A673 (cell line): ENCODE measurements at regions not wholly inside any gene's neighbourhood (a gene's known extent, or its start where the extent isn't known, plus 50 kb on each side); places are given as distances from the start of the nearest gene placed in this dataset.

ENCODE experiments used
- BruUV-seq: library from RNA; stranded (reverse); fragments of 400-500 nt; replicated peaks from 2 replicates; lab custom pipeline; 2021; lab: Mats Ljungman, UMichigan
- CTCF ChIA-PET: fragments of 300-600 bp; sonication (Branson Sonifier 250); formaldehyde crosslinking; loops from one replicate; lab custom pipeline; 2022; ENCODE audit warnings: antibody characterized with exemption; lab: Charles Lee
- POLR2A ChIA-PET: fragments of 300-600 bp; sonication (Branson Sonifier 250); formaldehyde crosslinking; loops from one replicate; lab custom pipeline; 2022; ENCODE audit warnings: antibody characterized with exemption; ENCODE audit not compliant: low non-redundant PET; lab: Charles Lee
- DNase-seq: peaks from one replicate; pipeline ENCODE4 v3.0.0-alpha.2; 2015; ENCODE audit warnings: low spot score
- H3K27ac ChIP-seq: fragments of 200-600 bp; sonication (generic); 2 replicates; pipeline ENCODE4 v1.5.1; 2016; ENCODE audit warnings: mixed run types, low read depth, mild to moderate bottlenecking, mixed read lengths, antibody characterized with exemption, low read length; ENCODE audit not compliant: poor library complexity, severe bottlenecking
- H3K27me3 ChIP-seq: fragments of 200-600 bp; sonication (generic); replicated peaks from 2 replicates; pipeline ENCODE4 v1.6.1; 2017; ENCODE audit warnings: mixed run types, low read depth, mild to moderate bottlenecking, mixed read lengths, antibody characterized with exemption, low read length; ENCODE audit not compliant: insufficient read depth, poor library complexity
- H3K36me3 ChIP-seq: fragments of 200-600 bp; sonication (generic); 2 replicates; pipeline ENCODE4 v1.6.1; 2016; ENCODE audit warnings: mixed run types, mild to moderate bottlenecking, mixed read lengths, antibody characterized with exemption, low read length; ENCODE audit not compliant: insufficient read depth, poor library complexity, severe bottlenecking
- H3K4me1 ChIP-seq: fragments of 200-600 bp; sonication (generic); 2 replicates; pipeline ENCODE4 v1.6.1; 2017; ENCODE audit warnings: mixed run types, mild to moderate bottlenecking, mixed read lengths, antibody characterized with exemption, low read length; ENCODE audit not compliant: insufficient read depth, poor library complexity, severe bottlenecking
- H3K4me3 ChIP-seq: fragments of 200-600 bp; sonication (generic); 2 replicates; pipeline ENCODE4 v1.5.1; 2016; ENCODE audit warnings: low read depth, mixed run types, mild to moderate bottlenecking, mixed read lengths, low read length; ENCODE audit not compliant: poor library complexity, severe bottlenecking
- H3K9me3 ChIP-seq: fragments of 200-600 bp; sonication (generic); 2 replicates; pipeline ENCODE4 v1.6.1; 2016; ENCODE audit warnings: mixed run types, low read depth, mild to moderate bottlenecking, mixed read lengths, antibody characterized with exemption, low read length; ENCODE audit not compliant: poor library complexity, severe bottlenecking
- CTCF ChIP-seq: fragments of 300-800, 200-600 bp; sonication (generic); conservative IDR thresholded peaks from 2 replicates; pipeline ENCODE4 v1.5.1; 2017; ENCODE audit warnings: low read depth, mild to moderate bottlenecking, antibody characterized with exemption, low read length, moderate library complexity, mixed read lengths
- EZH2 ChIP-seq: fragments of 200-600 bp; sonication (generic); IDR thresholded peaks from 2 replicates; pipeline ENCODE4 v1.6.1; 2017; ENCODE audit warnings: borderline replicate concordance, low read depth, mild to moderate bottlenecking, mixed read lengths, antibody characterized with exemption, low read length; ENCODE audit not compliant: poor library complexity, severe bottlenecking
- intact Hi-C: fragments of 100-400 bp; cut with micrococcal nuclease; formaldehyde crosslinking; loops from one replicate; pipeline ENCODE4 v1.10.0; 2022; ENCODE audit not compliant: unreplicated experiment

GRCh38 chr14:38860530-38860929 is 242.5 kb downstream of the SEC23A start:
- ChIA-PET POLR2A (no interaction called here), CTCF (no interaction called here)
- intact Hi-C loops = loop anchor here (10.0 kb wide), 2 partner anchors 154 to 876 kb away; no protein-coding TSS in a partner anchor

GRCh38 chr14:38856798-38857197 is 246.2 kb downstream of the SEC23A start:
- ChIA-PET POLR2A (no interaction called here), CTCF (no interaction called here)
- H3K27me3 ChIP-seq = no peaks in the 10 kb centered on the region
- no peak overlapping the region for H3K4me3 ChIP-seq
- DNase-seq = no peak
- TF ChIP-seq EZH2 = no peak
- TF ChIP-seq CTCF = no peak
- intact Hi-C loops = no loop called here
- H3K27ac ChIP-seq = no peak overlapping the region
- H3K4me1 ChIP-seq = no peaks in the 10 kb centered on the region
- H3K36me3 ChIP-seq = no peaks in the 10 kb centered on the region
- no peaks in the 10 kb centered on the region for H3K9me3 ChIP-seq
- no TSS peak for BruUV-seq

More at GRCh38 chr14:38860530-38860929, 242.5 kb downstream of the SEC23A start:
- no TSS peak for BruUV-seq
- Histone ChIP-seq H3K36me3 (no peaks in the 10 kb centered on the region), H3K4me1 (no peaks in the 10 kb centered on the region), H3K4me3 (no peak overlapping the region), H3K27ac (no peak overlapping the region), H3K27me3 (no peaks in the 10 kb centered on the region), H3K9me3 (no peaks in the 10 kb centered on the region)
- no peak for TF ChIP-seq CTCF
- TF ChIP-seq EZH2 = no peak
- DNase-seq = no peak

- Histone ChIP-seq H3K27me3 (no peaks in the 10 kb centered on the region), H3K4me1 (no peaks in the 10 kb centered on the region), H3K4me3 (no peak overlapping the region), H3K36me3 (no peaks in the 10 kb centered on the region), H3K27ac (no peak overlapping the region), H3K9me3 (no peaks in the 10 kb centered on the region)
- POLR2A ChIA-PET = no interaction called here
- DNase-seq = no peak
- BruUV-seq = no TSS peak
- CTCF ChIA-PET = interaction anchor here (0.5 kb wide), 1 partner anchor 1146 kb away, joined by 11 read pairs; no protein-coding TSS in a partner anchor
- no peak for TF ChIP-seq EZH2
- TF ChIP-seq CTCF = no peak
- intact Hi-C loops = no loop called here
Measured at GRCh38 chr14:38855513-38855912, 247.5 kb downstream of the SEC23A start.
